Stomach (tissue), 4 donors: ENCODE measurements at regions not wholly inside any gene's neighbourhood (a gene's known extent, or its start where the extent isn't known, plus 50 kb on each side); places are given as distances from the start of the nearest gene placed in this dataset.

Source experiments
- CTCF ChIP-seq, 7 experiments: fragments of 450-650 bp in 4 of 7; fragments of 200-600 bp in 3 of 7; sonication (generic) in 3 of 7; IDR thresholded peaks; one replicate each; pipeline ENCODE4 v1.5.1; 2016 to 2019; ENCODE audit warnings: antibody characterized with exemption in 7 of 7, control low read depth in 2 of 7, mild to moderate bottlenecking in 1 of 7
- EP300 ChIP-seq: sonication (generic); formaldehyde crosslinking; IDR thresholded peaks from one replicate; pipeline ENCODE4 v1.6.1; 2017; ENCODE audit warnings: antibody characterized with exemption
- POLR2A ChIP-seq, 4 donors: fragments of 450-650 bp; IDR thresholded peaks; one replicate each; pipeline ENCODE4 v1.6.1; 2016; ENCODE audit warnings: antibody characterized with exemption in 4 of 4, control low read depth in 2 of 4, mild to moderate bottlenecking in 1 of 4, moderate library complexity in 1 of 4
- POLR2AphosphoS5 ChIP-seq, 3 donors: sonication (generic); formaldehyde crosslinking; IDR thresholded peaks; one replicate each; pipeline ENCODE4 v1.6.1; 2016; ENCODE audit warnings: antibody characterized with exemption in 3 of 3

GRCh38 chr9:38234479-38235170 lies 157.9 kb upstream of the ALDH1B1 start:
- TF ChIP-seq CTCF (IDR thresholded peaks at IDR 0.05) (no peak), POLR2AphosphoS5 (IDR thresholded peaks at IDR 0.05) (no peak), POLR2A (IDR thresholded peaks at IDR 0.05) (no peak), EP300 (no peak)
